ENCODE measurements at regions not wholly inside any gene's neighbourhood (a gene's known extent, or its start where the extent isn't known, plus 50 kb on each side); places are given as distances from the start of the nearest gene placed in this dataset.

DNA sequence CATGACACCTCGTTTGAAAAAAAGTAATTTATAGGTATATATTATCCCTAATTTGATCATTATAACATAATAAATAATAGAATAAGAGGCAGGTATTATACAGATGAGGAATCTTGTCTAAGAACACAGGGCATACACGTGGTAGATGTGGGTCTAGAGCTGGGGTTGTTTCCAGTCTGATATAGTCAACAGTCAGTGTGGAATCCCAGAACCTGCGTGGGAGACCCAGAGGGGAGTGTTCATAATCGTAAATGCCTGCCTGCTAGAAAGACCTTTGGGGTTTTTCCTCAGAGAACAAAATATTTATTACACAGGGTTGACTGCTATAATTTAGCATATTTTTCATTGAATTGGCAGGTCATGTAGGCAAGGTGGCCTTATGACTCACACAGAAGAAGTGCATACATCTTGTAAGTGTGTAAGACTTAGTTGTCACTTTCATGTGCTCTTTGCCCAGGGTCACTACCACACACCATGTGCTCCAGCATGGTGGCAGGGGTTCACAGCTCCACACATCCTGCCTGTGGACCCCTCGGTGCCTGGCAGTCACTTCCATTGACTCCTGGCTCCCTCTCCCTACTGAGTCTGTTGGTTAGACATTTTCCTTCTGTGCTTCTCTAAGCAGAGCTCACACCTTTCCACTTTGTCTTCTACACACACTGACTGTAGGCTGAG is 94.9 kb upstream of the IKZF1 start:
- Histone ChIP-seq H2BK5ac (ENCODE audit: low read depth, low read length, poor library complexity, severe bottlenecking) (no peak overlapping the region), H3K27ac (ENCODE audit: insufficient read depth, low read length) (no peak overlapping the region), H2AFZ (replicated peaks; ENCODE audit: low read length, poor library complexity) (no peak overlapping the region), H3K9me1 (ENCODE audit: insufficient read depth, low read length) (no peaks in the 10 kb centered on the region), H4K5ac (ENCODE audit: low read depth, low read length) (no peak overlapping the region), H2AK9ac (replicated peaks; ENCODE audit: low read depth, low read length, poor library complexity) (no peak overlapping the region), H3K4me3 (ENCODE audit: insufficient read depth, low read depth, low read length) (no peak overlapping the region), H2AK5ac (ENCODE audit: low read depth, low read length) (no peak overlapping the region), H3K18ac (ENCODE audit: low read depth, low read length) (no peak overlapping the region), H4K20me1 (ENCODE audit: insufficient read depth, low read length) (no peaks in the 10 kb centered on the region), H3K36me3 (ENCODE audit: control insufficient read depth, insufficient read depth, low read length) (no peaks in the 10 kb centered on the region), H3K9ac (ENCODE audit: low read depth, low read length) (no peak overlapping the region), H4K8ac (ENCODE audit: low read depth in 2 of 2, low read length in 2 of 2) (no peak overlapping the region), H2BK120ac (ENCODE audit: low read depth, low read length) (no peak overlapping the region), H3K79me1 (ENCODE audit: low read depth in 1 of 2, low read length in 2 of 2) (no peaks in the 10 kb centered on the region), H3K4me2 (ENCODE audit: low read depth, low read length) (no peak overlapping the region), H3K14ac (replicated peaks; ENCODE audit: low read depth, low read length) (no peak overlapping the region), H4K91ac (ENCODE audit: insufficient read depth, low read depth, low read length) (no peak overlapping the region), H3K4me1 (ENCODE audit: control insufficient read depth, insufficient read depth, low read length) (no peaks in the 10 kb centered on the region), H3K23ac (ENCODE audit: low read depth, low read length) (no peak overlapping the region), H2BK20ac (ENCODE audit: low read depth, low read length) (no peak overlapping the region), H3K27me3 (ENCODE audit: control insufficient read depth, insufficient read depth, low read length) (no peaks in the 10 kb centered on the region), H2BK15ac (ENCODE audit: low read depth, low read length) (no peak overlapping the region), H3K4ac (ENCODE audit: low read depth, low read length) (no peak overlapping the region), H3K9me3 (ENCODE audit: control insufficient read depth, insufficient read depth, low read length) (peaks cover 16% of the 10 kb centered on the region; the same call in 1 of the 2 replicates), H3K56ac (ENCODE audit: extremely low read depth, insufficient read depth, low read length) (no peak overlapping the region)
- dilution Hi-C loops (cut with HindIII; ENCODE audit: low sequenced_read_pairs, unreplicated experiment), result no loop called here
- no CpG with 5 or more reads among the region's 5 CpGs for WGBS, 2 experiments (ENCODE audit: extremely low coverage in 2 of 2, insufficient read length in 1 of 2)
- intact Hi-C loops (cut with micrococcal nuclease), result no loop called here
- no peak for ATAC-seq (ENCODE audit: low read depth)
- DNase-seq, result no peak
- TF ChIP-seq FOS (IDR thresholded peaks at IDR 0.05; ENCODE audit: low read depth, low read length), result no peak
- no peak for TF ChIP-seq MAZ (IDR thresholded peaks at IDR 0.05; ENCODE audit: borderline replicate concordance, low read depth, low read length)
- TF ChIP-seq, protein P1, sequence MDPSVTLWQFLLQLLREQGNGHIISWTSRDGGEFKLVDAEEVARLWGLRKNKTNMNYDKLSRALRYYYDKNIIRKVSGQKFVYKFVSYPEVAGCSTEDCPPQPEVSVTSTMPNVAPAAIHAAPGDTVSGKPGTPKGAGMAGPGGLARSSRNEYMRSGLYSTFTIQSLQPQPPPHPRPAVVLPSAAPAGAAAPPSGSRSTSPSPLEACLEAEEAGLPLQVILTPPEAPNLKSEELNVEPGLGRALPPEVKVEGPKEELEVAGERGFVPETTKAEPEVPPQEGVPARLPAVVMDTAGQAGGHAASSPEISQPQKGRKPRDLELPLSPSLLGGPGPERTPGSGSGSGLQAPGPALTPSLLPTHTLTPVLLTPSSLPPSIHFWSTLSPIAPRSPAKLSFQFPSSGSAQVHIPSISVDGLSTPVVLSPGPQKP (IDR thresholded peaks at IDR 0.05; ENCODE audit: borderline replicate concordance, low read depth, low read length), result no peak
- no peak for TF ChIP-seq RFX5 (IDR thresholded peaks at IDR 0.05; ENCODE audit: low read depth, low read length)
- TF ChIP-seq MXI1 (IDR thresholded peaks at IDR 0.05; ENCODE audit: borderline replicate concordance, low read depth, low read length), result no peak
- no peak for TF ChIP-seq CEBPB (IDR thresholded peaks at IDR 0.05; ENCODE audit: low read depth, low read length)
- no peak for TF ChIP-seq RAD21 (IDR thresholded peaks at IDR 0.05; ENCODE audit: low read length)
- no peak for TF ChIP-seq CHD1 (IDR thresholded peaks at IDR 0.05; ENCODE audit: low read depth, low read length)
- no peak for TF ChIP-seq CTCF (conservative IDR thresholded peaks at IDR 0.05; ENCODE audit: low read depth, low read length)
- TF ChIP-seq POLR2A (IDR thresholded peaks at IDR 0.05; ENCODE audit: low read depth, low read length), result no peak
- TF ChIP-seq BHLHE40 (IDR thresholded peaks at IDR 0.05; ENCODE audit: low read depth, low read length), result no peak
- TF ChIP-seq NFE2L2 (IDR thresholded peaks at IDR 0.05; ENCODE audit: low read depth, low read length), result no peak
- TF ChIP-seq USF2 (IDR thresholded peaks at IDR 0.05; ENCODE audit: low read depth, low read length), result no peak
- no peak for TF ChIP-seq SMC3 (IDR thresholded peaks at IDR 0.05; ENCODE audit: low read depth, low read length)
- no TSS peak for BruUV-seq (replicated peaks)
- POLR2A ChIA-PET (ENCODE audit: unreplicated experiment), result no interaction called here
- CTCF ChIA-PET, result no interaction called here
- in situ Hi-C loops (cut with MboI; ENCODE audit: low sequenced_read_pairs), result no loop called here
